ENCODE measurements at regions not wholly inside any gene's neighbourhood (a gene's known extent, or its start where the extent isn't known, plus 50 kb on each side); places are given as distances from the start of the nearest gene placed in this dataset.

DNA sequence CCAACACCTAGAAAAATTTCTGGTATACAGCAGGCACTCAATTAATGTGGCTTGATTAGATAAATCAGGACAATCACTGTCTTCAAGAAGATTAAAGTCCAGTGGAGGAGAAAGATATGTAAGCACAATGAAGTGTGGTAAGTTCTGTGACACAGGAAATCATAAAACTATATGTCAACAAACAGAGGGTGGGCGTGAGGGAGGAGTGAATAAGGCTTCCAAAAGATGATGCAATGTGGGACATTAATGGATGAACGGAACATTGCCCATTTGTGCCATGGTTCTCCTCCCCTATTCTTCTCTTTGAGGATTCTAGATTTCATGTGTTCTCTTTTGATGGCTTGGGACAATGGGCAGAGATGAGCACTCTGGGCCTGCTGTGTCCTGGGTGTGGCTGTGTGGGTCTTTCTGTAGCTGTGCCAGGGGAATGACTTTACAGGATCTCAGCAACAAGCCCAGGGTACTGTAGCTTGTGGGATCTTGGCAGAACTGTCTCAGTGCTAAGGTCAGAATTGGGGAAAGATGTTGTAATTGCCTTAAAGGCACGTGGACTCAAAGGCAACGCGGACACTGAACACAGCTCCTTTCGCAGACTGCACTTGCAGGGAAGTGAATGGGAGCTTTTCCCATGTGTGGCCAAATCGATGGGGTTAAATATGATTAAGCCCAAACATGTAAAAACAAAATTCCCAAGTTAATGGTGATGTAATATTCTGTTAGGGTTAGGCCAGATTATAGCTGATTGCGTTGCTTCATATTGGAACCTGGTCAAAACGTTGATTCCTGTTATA is 366.9 kb downstream of the TGFB2 start:
- TF ChIP-seq, protein P1, sequence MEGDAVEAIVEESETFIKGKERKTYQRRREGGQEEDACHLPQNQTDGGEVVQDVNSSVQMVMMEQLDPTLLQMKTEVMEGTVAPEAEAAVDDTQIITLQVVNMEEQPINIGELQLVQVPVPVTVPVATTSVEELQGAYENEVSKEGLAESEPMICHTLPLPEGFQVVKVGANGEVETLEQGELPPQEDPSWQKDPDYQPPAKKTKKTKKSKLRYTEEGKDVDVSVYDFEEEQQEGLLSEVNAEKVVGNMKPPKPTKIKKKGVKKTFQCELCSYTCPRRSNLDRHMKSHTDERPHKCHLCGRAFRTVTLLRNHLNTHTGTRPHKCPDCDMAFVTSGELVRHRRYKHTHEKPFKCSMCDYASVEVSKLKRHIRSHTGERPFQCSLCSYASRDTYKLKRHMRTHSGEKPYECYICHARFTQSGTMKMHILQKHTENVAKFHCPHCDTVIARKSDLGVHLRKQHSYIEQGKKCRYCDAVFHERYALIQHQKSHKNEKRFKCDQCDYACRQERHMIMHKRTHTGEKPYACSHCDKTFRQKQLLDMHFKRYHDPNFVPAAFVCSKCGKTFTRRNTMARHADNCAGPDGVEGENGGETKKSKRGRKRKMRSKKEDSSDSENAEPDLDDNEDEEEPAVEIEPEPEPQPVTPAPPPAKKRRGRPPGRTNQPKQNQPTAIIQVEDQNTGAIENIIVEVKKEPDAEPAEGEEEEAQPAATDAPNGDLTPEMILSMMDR (IDR thresholded peaks at IDR 0.05), result no peak
- TF ChIP-seq POLR2AphosphoS5 (IDR thresholded peaks at IDR 0.05), result no peak
